BLaER1 (cell line): ENCODE measurements at regions not wholly inside any gene's neighbourhood (a gene's known extent, or its start where the extent isn't known, plus 50 kb on each side); places are given as distances from the start of the nearest gene placed in this dataset.

Experiments
- H3K27ac ChIP-seq: shearing (Covaris generic); formaldehyde crosslinking; 2 replicates; pipeline ENCODE4 v1.8.1; 2022
- H3K27me3 ChIP-seq: shearing (Covaris generic); formaldehyde crosslinking; 2 replicates; pipeline ENCODE4 v1.8.1; 2022
- H3K36me3 ChIP-seq: shearing (Covaris generic); formaldehyde crosslinking; 2 replicates; pipeline ENCODE4 v1.8.1; 2022
- H3K4me1 ChIP-seq: shearing (Covaris generic); formaldehyde crosslinking; 2 replicates; pipeline ENCODE4 v1.8.1; 2022
- H3K4me2 ChIP-seq: shearing (Covaris generic); formaldehyde crosslinking; 2 replicates; pipeline ENCODE4 v1.8.1; 2022
- H3K4me3 ChIP-seq: shearing (Covaris generic); formaldehyde crosslinking; 2 replicates; pipeline ENCODE4 v1.8.1; 2022
- H3K9ac ChIP-seq: shearing (Covaris generic); formaldehyde crosslinking; 2 replicates; pipeline ENCODE4 v1.8.1; 2022
- H3K9me3 ChIP-seq: shearing (Covaris generic); formaldehyde crosslinking; 2 replicates; pipeline ENCODE4 v1.8.1; 2022
- H4K20me1 ChIP-seq: shearing (Covaris generic); formaldehyde crosslinking; 2 replicates; pipeline ENCODE4 v1.8.1; 2022
- Cebpa-rat ChIP-seq: shearing (Covaris generic); IDR thresholded peaks from 2 replicates; pipeline ENCODE4 v1.8.1; 2022

DNA sequence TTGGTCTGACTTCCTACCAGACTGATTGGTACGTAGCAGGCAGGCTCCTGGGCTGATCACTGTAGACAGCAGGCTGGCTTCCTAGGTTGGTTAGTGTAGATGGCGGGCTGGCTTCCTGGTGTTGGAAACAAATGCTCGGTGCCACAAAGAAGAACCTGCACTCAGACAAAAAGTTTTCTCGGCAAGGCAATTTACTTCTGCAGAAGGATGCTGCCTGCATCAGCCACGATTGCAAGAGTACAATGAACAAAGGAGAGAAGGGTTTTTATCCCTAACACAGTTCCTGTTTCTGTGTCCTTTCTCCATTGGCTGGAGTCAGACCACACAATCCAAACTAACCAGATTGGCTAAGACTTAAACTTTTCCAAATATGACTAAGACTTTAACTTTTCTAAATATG is 123.6 kb upstream of the PPP2R2D start:
- H3K4me2 ChIP-seq: no peak overlapping the region
- no peaks in the 10 kb centered on the region for H3K36me3 ChIP-seq
- no peaks in the 10 kb centered on the region for H4K20me1 ChIP-seq
- peaks cover 41% of the 10 kb centered on the region for H3K4me1 ChIP-seq
- peaks cover 66% of the 10 kb centered on the region for H3K9me3 ChIP-seq
- no peak for TF ChIP-seq Cebpa-rat
- H3K27me3 ChIP-seq: no peaks in the 10 kb centered on the region
- H3K27ac ChIP-seq: no peak overlapping the region
- H3K9ac ChIP-seq: no peak overlapping the region
- H3K4me3 ChIP-seq: peak overlapping the region; percentile 13; the same call in 1 of the 2 replicates

DNA sequence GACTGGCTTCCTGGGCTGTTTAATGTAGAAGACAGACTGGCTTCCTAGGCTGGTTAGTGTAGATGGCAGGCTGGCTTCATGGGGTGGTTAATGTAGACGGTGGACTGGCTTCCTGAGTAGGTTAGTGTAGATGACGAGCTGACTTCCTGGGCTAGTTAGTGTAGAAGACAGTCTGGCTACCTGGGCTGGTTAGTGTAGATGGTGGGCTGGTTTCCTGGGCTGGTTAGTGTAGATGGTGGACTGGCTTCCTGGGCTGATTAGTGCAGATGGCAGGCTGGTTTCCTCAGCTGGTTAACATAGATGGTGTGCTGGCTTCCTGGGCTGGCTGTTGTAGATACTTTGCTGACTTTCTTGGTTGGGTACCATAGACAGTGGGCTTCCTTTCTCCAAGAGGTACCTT is 122.9 kb upstream of the PPP2R2D start:
- Histone ChIP-seq H3K9me3 (peaks cover 74% of the 10 kb centered on the region), H3K4me3 (no peak overlapping the region), H3K9ac (no peak overlapping the region), H3K4me1 (peaks cover 33% of the 10 kb centered on the region), H4K20me1 (no peaks in the 10 kb centered on the region), H3K27me3 (no peaks in the 10 kb centered on the region), H3K4me2 (no peak overlapping the region), H3K27ac (no peak overlapping the region), H3K36me3 (no peaks in the 10 kb centered on the region)
- no peak for TF ChIP-seq Cebpa-rat

DNA sequence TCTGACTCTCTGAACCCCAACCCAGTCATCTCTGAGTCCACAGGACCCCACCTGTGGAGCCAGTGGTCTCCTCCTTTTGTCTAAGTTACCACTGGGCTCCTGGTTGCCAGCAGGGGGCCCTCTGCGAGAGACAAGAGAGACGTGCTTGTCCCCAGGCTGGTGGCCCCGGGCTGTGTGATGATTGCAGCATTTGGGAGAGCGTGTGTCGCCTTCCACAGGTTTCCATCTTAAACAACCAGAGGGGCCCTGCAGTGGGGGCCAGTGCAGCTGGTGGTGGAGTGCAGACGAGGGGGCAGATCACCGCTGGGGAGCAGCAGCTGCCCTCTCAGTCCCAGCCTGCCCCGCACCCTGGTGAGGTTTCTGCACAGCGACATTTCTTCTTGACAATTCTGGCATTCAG is 122.4 kb upstream of the PPP2R2D start:
- H3K9ac ChIP-seq: no peak overlapping the region
- H4K20me1 ChIP-seq: no peaks in the 10 kb centered on the region
- no peak overlapping the region for H3K27ac ChIP-seq
- H3K4me3 ChIP-seq: no peak overlapping the region; the same call in 1 of the 2 replicates
- no peak overlapping the region for H3K4me2 ChIP-seq
- H3K4me1 ChIP-seq: peaks cover 29% of the 10 kb centered on the region
- peaks cover 78% of the 10 kb centered on the region for H3K9me3 ChIP-seq
- no peaks in the 10 kb centered on the region for H3K27me3 ChIP-seq
- no peak for TF ChIP-seq Cebpa-rat
- no peaks in the 10 kb centered on the region for H3K36me3 ChIP-seq

DNA sequence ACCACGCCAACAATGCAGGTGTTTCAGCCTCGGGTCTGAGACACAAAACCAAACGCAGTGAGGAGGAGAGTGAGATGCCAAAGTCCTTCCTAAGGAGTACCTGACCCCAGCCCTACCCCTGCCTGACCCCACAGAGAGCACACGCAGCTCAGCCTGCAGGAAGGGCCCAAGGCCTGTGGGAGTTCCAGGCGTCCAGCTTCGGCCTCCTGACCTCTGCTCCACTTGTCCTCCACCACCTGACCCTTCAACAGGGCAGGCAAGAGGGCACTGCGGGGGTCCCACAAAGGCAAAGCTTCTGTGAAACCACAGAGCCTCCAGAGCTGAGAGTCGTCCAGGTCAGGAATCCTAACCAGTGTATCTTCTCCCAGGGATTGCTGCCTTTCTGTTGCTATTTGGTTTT is 122.0 kb upstream of the PPP2R2D start:
- Histone ChIP-seq H3K9me3 (peaks cover 83% of the 10 kb centered on the region), H3K27me3 (no peaks in the 10 kb centered on the region), H3K9ac (no peak overlapping the region), H3K27ac (no peak overlapping the region), H3K4me3 (no peak overlapping the region; the same call in 1 of the 2 replicates), H3K4me1 (peaks cover 24% of the 10 kb centered on the region), H3K36me3 (no peaks in the 10 kb centered on the region), H3K4me2 (no peak overlapping the region), H4K20me1 (no peaks in the 10 kb centered on the region)
- TF ChIP-seq Cebpa-rat: no peak

DNA sequence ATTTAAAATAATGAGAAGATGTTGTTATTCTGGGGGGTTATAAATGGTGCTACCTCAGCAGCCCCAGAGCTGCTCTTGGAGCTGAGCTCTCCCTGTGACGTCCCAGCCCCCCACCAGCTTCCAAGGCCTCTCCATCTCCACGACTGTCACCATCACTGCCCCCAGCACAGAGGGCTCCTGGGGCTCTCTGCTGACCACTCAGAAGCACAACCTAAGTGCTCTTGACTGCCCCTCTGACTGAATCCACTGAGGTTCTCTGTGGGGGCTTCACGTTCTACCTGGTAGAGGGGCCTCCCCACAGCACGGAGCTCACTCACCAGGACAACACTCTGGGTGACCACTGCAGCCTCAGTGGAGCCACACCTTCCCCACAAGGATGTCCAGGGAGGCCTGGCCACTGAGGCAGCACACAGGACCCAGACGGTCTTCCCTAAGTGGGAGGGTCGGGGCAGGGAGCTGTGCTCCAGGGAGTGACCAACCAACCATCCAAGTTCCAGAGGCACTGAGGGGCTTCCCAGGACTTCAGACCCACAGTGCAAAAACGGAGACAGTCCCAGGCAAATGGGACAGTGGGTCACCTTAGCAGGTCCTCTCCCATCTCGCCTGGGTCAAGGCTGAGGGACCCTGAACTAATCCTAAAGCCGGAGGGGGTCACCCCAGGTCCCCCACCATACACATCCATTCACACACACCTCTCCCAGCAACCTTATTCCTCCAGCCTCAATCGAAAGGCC is 121.0 kb upstream of the PPP2R2D start:
- H3K4me2 ChIP-seq: no peak overlapping the region
- peaks cover 88% of the 10 kb centered on the region for H3K9me3 ChIP-seq
- no peaks in the 10 kb centered on the region for H4K20me1 ChIP-seq
- H3K4me1 ChIP-seq: peaks cover 14% of the 10 kb centered on the region
- H3K9ac ChIP-seq: no peak overlapping the region
- no peaks in the 10 kb centered on the region for H3K36me3 ChIP-seq
- no peaks in the 10 kb centered on the region for H3K27me3 ChIP-seq
- H3K27ac ChIP-seq: no peak overlapping the region
- no peak for TF ChIP-seq Cebpa-rat
- no peak overlapping the region for H3K4me3 ChIP-seq

DNA sequence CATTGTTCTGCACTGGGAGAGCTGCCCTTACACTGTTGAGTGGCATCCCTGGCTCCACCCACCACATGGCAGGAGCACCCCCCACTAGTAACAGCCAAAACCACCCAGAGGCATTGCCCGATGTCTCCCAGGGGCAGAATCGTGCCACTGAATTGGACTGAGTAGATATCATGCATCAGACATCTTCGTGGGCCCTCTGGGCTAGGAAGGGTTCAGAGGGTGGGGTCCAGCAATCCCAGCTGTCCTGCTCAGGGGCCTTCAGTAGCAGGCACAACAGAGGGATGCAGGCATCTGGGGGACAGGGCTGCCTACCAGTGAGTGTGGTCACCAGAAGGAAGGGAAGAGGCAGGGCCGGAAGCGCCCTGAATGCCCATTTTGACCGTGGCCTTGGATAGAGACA is 119.7 kb upstream of the PPP2R2D start:
- Histone ChIP-seq H3K4me3 (no peak overlapping the region), H3K4me2 (no peak overlapping the region), H3K36me3 (no peaks in the 10 kb centered on the region), H3K9ac (no peak overlapping the region), H3K27ac (no peak overlapping the region), H3K4me1 (0 out of 2 replicates have a peak, but pooled peaks cover 5% of the 10 kb centered on the region), H4K20me1 (no peaks in the 10 kb centered on the region), H3K9me3 (peaks cover 80% of the 10 kb centered on the region), H3K27me3 (no peaks in the 10 kb centered on the region)
- no peak for TF ChIP-seq Cebpa-rat

DNA sequence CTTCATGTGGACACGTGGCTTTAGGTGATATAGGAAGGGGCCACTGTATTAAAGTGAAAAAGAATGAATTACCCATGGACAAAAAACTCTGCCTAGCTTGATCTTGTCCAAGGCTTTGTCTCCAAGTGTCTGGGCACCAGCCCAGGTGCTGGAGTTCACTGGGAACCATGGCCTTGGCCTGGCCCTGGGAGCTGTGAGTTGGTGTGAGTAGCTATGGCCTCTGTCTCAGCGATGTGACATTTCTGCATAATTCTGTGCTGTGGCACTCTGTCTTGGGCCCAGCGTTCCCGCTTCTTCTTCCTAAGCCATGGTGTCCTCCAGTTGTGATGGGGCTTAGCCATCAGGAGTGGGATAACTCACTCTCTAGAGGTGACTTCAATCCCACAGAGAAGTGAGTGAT is 119.0 kb upstream of the PPP2R2D start:
- Histone ChIP-seq H3K9ac (no peak overlapping the region), H3K4me3 (no peak overlapping the region), H3K36me3 (no peaks in the 10 kb centered on the region), H4K20me1 (no peaks in the 10 kb centered on the region), H3K27me3 (no peaks in the 10 kb centered on the region), H3K9me3 (peaks cover 73% of the 10 kb centered on the region), H3K4me1 (0 out of 2 replicates have a peak, but pooled peaks cover 5% of the 10 kb centered on the region), H3K27ac (no peak overlapping the region), H3K4me2 (no peak overlapping the region)
- TF ChIP-seq Cebpa-rat: no peak

DNA sequence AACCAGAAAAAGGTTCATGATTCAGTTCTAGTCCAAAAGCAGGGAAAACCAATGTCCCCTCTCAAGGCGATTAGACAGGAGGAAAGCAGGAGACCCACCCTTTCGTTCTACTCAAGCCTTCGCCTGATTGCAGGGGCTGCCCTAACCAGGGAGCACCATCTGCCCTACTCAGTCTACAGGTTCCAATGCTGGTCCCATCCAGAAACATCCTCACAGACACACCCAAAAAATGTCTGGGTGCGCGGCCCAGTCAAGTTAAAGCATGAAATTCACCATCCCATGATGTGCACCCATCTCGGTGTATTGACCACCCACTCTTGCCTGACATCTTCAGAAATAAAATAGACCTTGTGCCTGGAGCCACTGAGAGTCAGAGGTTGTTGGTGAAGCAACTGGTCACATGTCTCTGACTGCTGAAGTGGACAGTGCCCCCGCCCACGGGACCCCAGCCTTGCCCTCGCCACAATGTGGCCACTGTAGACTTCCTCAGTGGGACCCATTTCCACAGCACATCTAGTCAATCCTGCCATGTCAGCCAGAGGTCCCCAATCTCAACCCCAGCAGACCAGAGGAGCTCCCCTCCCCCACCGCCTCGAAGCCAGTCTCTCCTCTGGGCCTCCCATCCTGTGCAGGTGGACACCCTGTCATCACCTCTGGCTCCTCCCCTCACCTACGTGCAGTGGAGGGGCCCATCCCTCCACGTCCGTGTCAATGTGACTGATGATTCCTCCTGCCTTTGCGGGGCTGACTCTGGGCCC is 116.3 kb upstream of the PPP2R2D start:
- Histone ChIP-seq H3K36me3 (no peaks in the 10 kb centered on the region), H3K27ac (no peak overlapping the region), H3K9ac (no peak overlapping the region), H4K20me1 (no peaks in the 10 kb centered on the region), H3K4me3 (no peak overlapping the region), H3K4me2 (no peak overlapping the region), H3K9me3 (peaks cover 45% of the 10 kb centered on the region), H3K27me3 (no peaks in the 10 kb centered on the region), H3K4me1 (no peaks in the 10 kb centered on the region)
- TF ChIP-seq Cebpa-rat: no peak

DNA sequence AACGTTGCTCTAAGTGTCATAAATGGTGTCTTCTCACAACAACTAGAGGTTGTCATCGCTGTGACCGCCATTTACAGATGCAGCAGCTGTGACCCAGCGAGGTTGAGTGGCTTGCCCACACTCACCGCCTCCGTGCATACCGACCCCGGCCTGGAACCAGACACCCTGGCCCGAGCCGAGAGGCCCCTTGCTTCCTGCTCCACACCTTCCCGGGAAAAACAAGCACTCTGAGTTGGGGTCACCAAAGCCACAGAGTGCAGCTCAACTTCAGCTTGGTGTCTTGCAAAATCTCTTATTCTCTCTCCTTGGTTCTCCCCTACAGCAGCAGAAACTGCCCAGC is 115.7 kb upstream of the PPP2R2D start:
- Histone ChIP-seq H3K4me2 (no peak overlapping the region), H3K9ac (no peak overlapping the region), H3K36me3 (no peaks in the 10 kb centered on the region), H3K9me3 (peaks cover 40% of the 10 kb centered on the region), H3K4me1 (no peaks in the 10 kb centered on the region; the same call in 1 of the 2 replicates), H4K20me1 (no peaks in the 10 kb centered on the region), H3K27me3 (no peaks in the 10 kb centered on the region), H3K4me3 (no peak overlapping the region), H3K27ac (no peak overlapping the region)
- TF ChIP-seq Cebpa-rat: no peak
